Trophoblast cell (in vitro differentiated cells and primary cell): ENCODE measurements at regions not wholly inside any gene's neighbourhood (a gene's known extent, or its start where the extent isn't known, plus 50 kb on each side); places are given as distances from the start of the nearest gene placed in this dataset.

Source experiments
- DNase-seq, 2 donors: peaks; one replicate each; pipeline ENCODE4 v3.0.0-alpha.2; 2016
- H2AFZ ChIP-seq: 2 replicates; pipeline ENCODE4 v1.6.1; 2013; ENCODE audit warnings: low read length, moderate library complexity, mild to moderate bottlenecking; ENCODE audit not compliant: insufficient read depth, poor library complexity
- H2AK5ac ChIP-seq: 2 replicates; pipeline ENCODE4 v1.6.1; 2013; ENCODE audit warnings: mild to moderate bottlenecking, low read length
- H2BK120ac ChIP-seq: 2 replicates; pipeline ENCODE4 v1.6.1; 2013; ENCODE audit warnings: low read length, mild to moderate bottlenecking, moderate library complexity; ENCODE audit not compliant: insufficient read depth, poor library complexity
- H2BK12ac ChIP-seq: 2 replicates; pipeline ENCODE4 v1.6.1; 2013; ENCODE audit warnings: mild to moderate bottlenecking, low read length, moderate library complexity
- H2BK5ac ChIP-seq: 2 replicates; pipeline ENCODE4 v1.6.1; 2013; ENCODE audit warnings: low read length, low read depth, moderate library complexity, mild to moderate bottlenecking; ENCODE audit not compliant: poor library complexity
- H3K14ac ChIP-seq: 2 replicates; pipeline ENCODE4 v1.6.1; 2013; ENCODE audit warnings: mild to moderate bottlenecking, low read length
- H3K18ac ChIP-seq: 2 replicates; pipeline ENCODE4 v1.6.1; 2013; ENCODE audit warnings: mild to moderate bottlenecking, low read length
- H3K23ac ChIP-seq: 2 replicates; pipeline ENCODE4 v1.6.1; 2013; ENCODE audit warnings: low read length
- H3K27ac ChIP-seq: 2 replicates; pipeline ENCODE4 v1.5.1; 2013; ENCODE audit warnings: low read depth, mild to moderate bottlenecking, inconsistent platforms, low read length, moderate library complexity
- H3K27me3 ChIP-seq: 2 replicates; pipeline ENCODE4 v1.6.1; 2013; ENCODE audit warnings: inconsistent platforms, mild to moderate bottlenecking, low read length, moderate library complexity; ENCODE audit not compliant: insufficient read depth
- H3K36me3 ChIP-seq, 2 experiments: 1 replicate in 1 of 2; 2 replicates in 1 of 2; pipeline ENCODE4 v1.6.1; 2013; ENCODE audit warnings: low read length in 2 of 2, mild to moderate bottlenecking in 2 of 2, moderate library complexity in 1 of 2; ENCODE audit not compliant: insufficient read depth in 2 of 2, control insufficient read depth in 1 of 2
- H3K4ac ChIP-seq: 2 replicates; pipeline ENCODE4 v1.6.1; 2013; ENCODE audit warnings: low read depth, mild to moderate bottlenecking, low read length, moderate library complexity
- H3K4me1 ChIP-seq, 2 experiments: 1 replicate in 1 of 2; 2 replicates in 1 of 2; pipeline ENCODE4 v1.6.1; 2013; ENCODE audit warnings: low read length in 2 of 2, mild to moderate bottlenecking in 2 of 2, moderate library complexity in 1 of 2; ENCODE audit not compliant: insufficient read depth in 2 of 2, control insufficient read depth in 1 of 2
- H3K4me2 ChIP-seq: 2 replicates; pipeline ENCODE4 v1.6.1; 2013; ENCODE audit warnings: inconsistent platforms, mild to moderate bottlenecking, low read length, moderate library complexity
- H3K4me3 ChIP-seq: 2 replicates; pipeline ENCODE4 v1.5.1; 2013; ENCODE audit warnings: mild to moderate bottlenecking, low read depth, low read length, inconsistent platforms
- H3K79me1 ChIP-seq: one replicate; pipeline ENCODE4 v1.6.1; 2013; ENCODE audit warnings: low read length
- H3K79me2 ChIP-seq: 2 replicates; pipeline ENCODE4 v1.6.1; 2013; ENCODE audit warnings: low read length, mild to moderate bottlenecking; ENCODE audit not compliant: control insufficient read depth, insufficient read depth, poor library complexity
- H3K9ac ChIP-seq: 2 replicates; pipeline ENCODE4 v1.6.1; 2013; ENCODE audit warnings: mild to moderate bottlenecking, low read length
- H3K9me3 ChIP-seq: 2 replicates; pipeline ENCODE4 v1.6.1; 2013; ENCODE audit warnings: low read depth, mild to moderate bottlenecking, control low read depth, inconsistent platforms, low read length; ENCODE audit not compliant: insufficient read depth
- H4K12ac ChIP-seq: 2 replicates; pipeline ENCODE4 v1.6.1; 2013; ENCODE audit warnings: low read depth, mild to moderate bottlenecking, low read length, moderate library complexity
- H4K8ac ChIP-seq: 2 replicates; pipeline ENCODE4 v1.6.1; 2013; ENCODE audit warnings: low read depth, mild to moderate bottlenecking, low read length, moderate library complexity
- H4K91ac ChIP-seq: one replicate; pipeline ENCODE4 v1.6.1; 2013; ENCODE audit warnings: low read depth, mild to moderate bottlenecking, low read length, moderate library complexity
- WGBS: extraction: QIAGEN DNeasy Blood & Tissue Kit; methylation state at CpG from one replicate; pipeline ENCODE4 v1.1.7; 2013; ENCODE audit warnings: missing lambda C conversion rate; ENCODE audit not compliant: insufficient read length, insufficient coverage; ENCODE audit errors: extremely low coverage; 5-methylcytosine and 5-hydroxymethylcytosine counted together

DNA sequence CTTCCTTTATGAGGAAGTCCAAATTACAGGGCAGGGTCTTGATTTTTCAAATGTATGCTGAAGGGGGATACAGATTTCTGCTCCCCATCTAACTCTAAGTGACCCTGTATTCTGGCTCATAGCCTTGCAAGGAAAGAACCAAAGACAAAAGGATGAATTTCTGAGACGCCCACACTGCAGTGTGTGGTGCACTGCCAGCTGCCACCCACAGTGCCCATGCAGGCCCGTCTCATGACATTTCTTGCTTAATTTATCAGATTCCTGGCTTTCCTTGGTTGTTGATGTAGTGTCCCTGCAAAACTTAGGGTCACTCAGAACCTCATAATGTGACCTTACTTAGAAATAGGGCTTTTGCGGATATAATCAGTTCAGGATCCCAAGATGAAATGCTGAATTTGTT is 68.0 kb downstream of the CBLN4 start:
- H3K23ac ChIP-seq = no peak overlapping the region
- no peak overlapping the region for H2BK5ac ChIP-seq
- H4K8ac ChIP-seq = no peak overlapping the region
- H2BK12ac ChIP-seq = no peak overlapping the region
- no peak overlapping the region for H4K91ac ChIP-seq
- no peak overlapping the region for H3K18ac ChIP-seq
- no peak overlapping the region for H3K4me3 ChIP-seq
- no peak overlapping the region for H3K4ac ChIP-seq
- H2BK120ac ChIP-seq = no peak overlapping the region
- H3K4me1 ChIP-seq = no peaks in the 10 kb centered on the region
- no peak overlapping the region for H3K9ac ChIP-seq
- WGBS = no CpG with 5 or more reads among the region's 3 CpGs
- no peak overlapping the region for H2AK5ac ChIP-seq
- H3K27me3 ChIP-seq = no peaks in the 10 kb centered on the region
- no peaks in the 10 kb centered on the region for H3K36me3 ChIP-seq
- H4K12ac ChIP-seq = no peak overlapping the region
- no peak overlapping the region for H3K14ac ChIP-seq
- peaks cover 8% of the 10 kb centered on the region for H3K9me3 ChIP-seq
- H2AFZ ChIP-seq = no peak overlapping the region
- no peak overlapping the region for H3K4me2 ChIP-seq
- no peaks in the 10 kb centered on the region for H3K79me1 ChIP-seq
- H3K79me2 ChIP-seq = no peaks in the 10 kb centered on the region
- H3K27ac ChIP-seq = no peak overlapping the region
- no peak for DNase-seq

DNA sequence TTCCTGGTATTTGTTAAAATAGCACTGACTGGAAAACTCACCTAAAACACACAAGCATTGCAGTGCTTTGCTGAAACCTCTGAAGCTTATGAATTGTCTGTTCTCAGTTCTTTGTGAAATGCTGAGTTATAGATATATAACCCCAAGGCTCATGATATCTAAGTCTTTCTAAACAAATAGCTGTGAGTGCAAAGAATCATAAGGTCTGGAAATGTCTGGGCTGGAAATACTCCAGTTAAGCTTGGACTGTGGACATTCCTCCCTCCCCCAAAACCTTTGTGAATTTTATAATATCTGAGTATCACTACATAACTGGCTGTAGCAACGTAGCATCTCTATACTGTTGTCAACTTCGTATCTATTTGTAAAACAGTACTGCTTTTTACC is 69.1 kb downstream of the CBLN4 start:
- no peak overlapping the region for H3K4ac ChIP-seq
- no peak overlapping the region for H3K14ac ChIP-seq
- no peaks in the 10 kb centered on the region for H3K79me2 ChIP-seq
- no peak overlapping the region for H2BK120ac ChIP-seq
- H4K8ac ChIP-seq = no peak overlapping the region
- H3K18ac ChIP-seq = no peak overlapping the region
- no peak for DNase-seq
- H3K27ac ChIP-seq = no peak overlapping the region
- no peaks in the 10 kb centered on the region for H3K4me1 ChIP-seq
- H3K9ac ChIP-seq = no peak overlapping the region
- no peaks in the 10 kb centered on the region for H3K36me3 ChIP-seq
- H2BK5ac ChIP-seq = no peak overlapping the region
- no peak overlapping the region for H2AK5ac ChIP-seq
- no peak overlapping the region for H3K23ac ChIP-seq
- no CpG with 5 or more reads among the region's 2 CpGs for WGBS
- H3K4me3 ChIP-seq = no peak overlapping the region
- no peak overlapping the region for H4K12ac ChIP-seq
- no peak overlapping the region for H4K91ac ChIP-seq
- H2AFZ ChIP-seq = no peak overlapping the region
- H3K79me1 ChIP-seq = no peaks in the 10 kb centered on the region
- H2BK12ac ChIP-seq = no peak overlapping the region
- no peaks in the 10 kb centered on the region for H3K27me3 ChIP-seq
- H3K9me3 ChIP-seq = peaks cover 8% of the 10 kb centered on the region
- no peak overlapping the region for H3K4me2 ChIP-seq

DNA sequence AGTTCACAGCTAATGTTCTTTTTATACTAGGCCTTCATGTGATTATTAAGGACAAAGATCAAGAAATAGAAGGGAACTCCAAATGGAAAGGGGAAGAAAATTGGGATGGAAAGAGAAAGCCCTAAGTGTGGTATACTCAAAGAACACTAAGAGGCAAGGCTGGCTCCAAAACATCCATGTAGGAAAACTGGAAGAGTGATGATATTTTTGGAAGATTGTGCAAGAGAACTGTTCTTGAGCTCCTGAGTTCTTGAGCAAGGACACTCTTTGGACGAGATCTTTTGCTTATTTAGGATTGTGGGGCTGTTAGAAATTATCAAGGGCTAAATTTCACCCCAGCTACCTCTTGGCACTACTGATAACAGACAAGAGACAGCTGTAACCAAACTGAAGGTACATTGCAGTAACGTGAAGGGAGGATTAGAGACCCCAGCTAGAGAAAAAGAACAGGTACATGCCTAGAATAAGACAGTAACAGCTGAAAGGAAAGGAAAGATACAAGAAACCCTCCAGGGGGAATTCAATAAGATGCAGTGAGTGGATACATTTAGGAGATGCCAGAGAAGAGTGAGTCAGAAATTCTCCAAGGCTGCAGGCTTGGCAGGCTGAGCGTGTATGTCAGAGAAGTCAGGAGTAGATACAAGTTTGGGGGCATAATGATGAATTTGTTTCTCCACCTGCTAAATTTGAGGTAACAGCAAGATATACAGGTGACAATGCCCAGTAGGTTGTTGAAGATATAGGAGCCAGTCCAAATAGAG is 69.7 kb downstream of the CBLN4 start:
- Histone ChIP-seq H3K9ac (no peak overlapping the region), H3K23ac (no peak overlapping the region)

DNA sequence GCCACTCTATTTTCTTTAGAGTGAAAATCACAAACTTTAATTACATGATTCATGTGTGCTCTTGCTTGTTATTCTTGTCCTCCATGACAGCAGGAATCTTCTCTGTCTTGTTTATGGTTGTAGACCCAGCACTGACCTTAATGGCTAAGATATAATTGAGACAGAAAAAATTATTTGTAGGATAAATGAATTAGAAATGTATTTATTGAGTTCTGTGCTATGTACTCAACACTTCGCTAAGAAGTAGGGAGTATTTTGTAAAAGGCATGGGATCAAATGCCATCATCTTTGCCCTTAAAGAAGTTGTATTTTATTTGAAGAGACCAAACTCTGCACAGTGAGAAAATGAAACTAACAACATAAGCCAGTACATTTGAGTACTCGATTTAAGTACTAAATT is 71.2 kb downstream of the CBLN4 start:
- DNase-seq = no peak
- Histone ChIP-seq H3K4me3 (no peak overlapping the region), H3K4me1 (no peaks in the 10 kb centered on the region), H3K4ac (no peak overlapping the region), H3K27ac (no peak overlapping the region), H3K36me3 (no peaks in the 10 kb centered on the region), H3K9me3 (peaks cover 8% of the 10 kb centered on the region), H3K18ac (no peak overlapping the region), H2BK5ac (no peak overlapping the region), H3K23ac (no peak overlapping the region), H2BK120ac (no peak overlapping the region), H2BK12ac (no peak overlapping the region), H3K9ac (no peak overlapping the region), H3K14ac (no peak overlapping the region), H4K91ac (no peak overlapping the region), H3K4me2 (no peak overlapping the region), H2AK5ac (no peak overlapping the region), H3K27me3 (no peaks in the 10 kb centered on the region), H3K79me1 (no peaks in the 10 kb centered on the region), H2AFZ (no peak overlapping the region), H3K79me2 (no peaks in the 10 kb centered on the region), H4K8ac (no peak overlapping the region), H4K12ac (no peak overlapping the region)
- no CpG with 5 or more reads among the region's 2 CpGs for WGBS

More for the DNA sequence above, 69.7 kb downstream of the CBLN4 start:
- Histone ChIP-seq H3K4me2 (no peak overlapping the region), H3K9me3 (peaks cover 8% of the 10 kb centered on the region), H3K4ac (no peak overlapping the region), H3K79me1 (no peaks in the 10 kb centered on the region), H4K91ac (no peak overlapping the region), H2AK5ac (no peak overlapping the region), H3K36me3 (no peaks in the 10 kb centered on the region), H3K4me1 (no peaks in the 10 kb centered on the region), H3K18ac (no peak overlapping the region), H2BK120ac (no peak overlapping the region), H2BK12ac (no peak overlapping the region), H4K12ac (no peak overlapping the region), H3K4me3 (no peak overlapping the region), H3K79me2 (no peaks in the 10 kb centered on the region), H4K8ac (no peak overlapping the region), H2AFZ (no peak overlapping the region), H3K14ac (no peak overlapping the region), H3K27me3 (no peaks in the 10 kb centered on the region), H2BK5ac (no peak overlapping the region), H3K27ac (no peak overlapping the region)
- DNase-seq = no peak
- no CpG with 5 or more reads among the region's 3 CpGs for WGBS
